T-helper 1 cell (primary cell): ENCODE measurements at regions not wholly inside any gene's neighbourhood (a gene's known extent, or its start where the extent isn't known, plus 50 kb on each side); places are given as distances from the start of the nearest gene placed in this dataset.
"Not testable (repeated sequence)": the region's sequence is repeated elsewhere in the genome, so short reads cannot be mapped to it uniquely, and the experiment has no call there.

Experiments
- DNase-seq, 5 donors: peaks; one replicate each; pipeline ENCODE4 v3.0.0-alpha.2; 2012 to 2020

DNA sequence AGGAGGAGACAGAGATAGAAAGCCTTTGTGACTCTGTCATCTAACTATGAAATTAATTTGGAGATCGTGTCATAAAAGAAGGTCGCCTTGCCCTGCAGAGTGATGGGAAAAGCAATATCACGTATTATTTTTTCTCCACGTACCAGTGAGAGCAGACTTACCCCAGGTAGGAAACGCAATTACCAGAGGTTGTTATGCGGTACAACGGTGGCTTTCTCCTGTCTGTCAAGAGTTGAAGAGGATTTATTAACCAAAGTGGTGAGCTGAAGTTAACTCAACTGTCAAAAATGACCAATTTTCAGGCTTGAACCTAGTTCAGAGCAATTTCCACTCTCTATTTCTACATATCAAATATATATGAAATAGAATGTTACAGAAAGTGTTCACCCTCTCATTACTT is 282.6 kb upstream of the PFKP start:
- no peak for DNase-seq

DNA sequence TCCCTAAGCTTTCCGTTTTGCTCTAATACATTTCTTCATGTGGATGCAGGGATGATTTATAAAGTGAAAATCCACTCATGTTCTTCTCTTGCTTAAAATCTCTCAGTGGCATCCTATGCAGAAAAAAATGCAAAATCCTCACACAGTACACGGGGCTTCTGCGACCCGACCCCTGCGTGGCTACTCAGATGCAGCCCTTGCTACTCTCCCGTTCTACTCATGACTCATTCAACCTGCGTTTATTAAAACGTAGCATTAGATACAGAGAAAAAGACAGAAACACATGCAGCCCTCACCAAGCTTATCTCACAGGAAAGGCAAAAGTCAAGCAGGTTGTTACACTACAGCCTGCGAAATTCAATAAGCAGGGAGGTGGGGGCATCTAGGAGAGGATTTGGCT is 284.4 kb upstream of the PFKP start:
- no peak for DNase-seq

DNA sequence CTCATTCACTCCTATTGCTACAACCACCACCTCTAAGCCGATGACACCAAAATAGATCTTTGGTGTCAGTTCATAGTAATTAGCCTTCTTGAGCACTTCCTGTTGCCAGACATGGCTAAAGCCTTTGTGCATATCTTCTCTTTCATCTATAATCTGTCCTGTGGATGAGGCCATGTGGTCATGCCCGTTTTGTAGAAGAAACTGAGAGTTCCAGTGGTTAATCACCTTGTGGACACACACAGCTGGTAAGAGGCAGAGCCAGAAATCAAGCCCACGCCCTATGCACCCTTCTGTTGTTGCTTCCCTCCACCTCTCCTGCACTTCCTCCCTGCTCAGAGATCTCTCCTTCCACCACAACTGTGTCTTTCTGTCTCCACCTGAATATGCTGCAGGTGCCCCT is 285.1 kb upstream of the PFKP start:
- DNase-seq = no peak

DNA sequence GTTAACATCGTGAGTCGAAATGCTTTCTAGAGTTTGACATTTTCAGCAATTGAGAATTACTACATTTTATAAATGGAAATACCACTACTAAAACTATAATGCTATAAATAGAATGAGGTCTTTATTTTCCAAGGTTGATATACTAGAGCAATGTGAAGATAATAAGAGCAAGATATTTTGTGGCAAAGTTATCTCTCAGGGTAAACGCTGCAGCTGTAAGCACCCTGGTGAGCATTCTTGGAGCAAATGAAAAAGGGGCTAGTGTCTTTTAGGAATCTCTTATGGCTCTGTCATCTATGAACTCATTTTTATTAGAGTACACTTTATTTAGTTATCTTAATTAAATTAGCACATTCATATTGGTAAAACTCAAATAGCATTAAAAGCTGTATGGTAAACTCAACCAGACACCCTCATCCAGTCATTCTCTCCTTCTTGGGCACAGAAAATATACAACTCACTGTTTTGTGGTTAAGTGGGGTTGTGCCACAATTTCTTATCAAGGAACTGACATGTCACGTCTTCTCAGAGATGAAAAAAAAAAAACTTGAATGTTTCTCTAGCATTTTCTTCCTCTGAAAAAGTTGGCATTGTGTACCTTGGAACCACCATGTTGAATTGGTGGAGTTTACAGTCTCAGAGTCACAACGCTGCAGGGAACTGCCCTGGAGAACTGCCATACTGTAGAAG is 289.5 kb upstream of the PFKP start:
- no peak for DNase-seq

DNA sequence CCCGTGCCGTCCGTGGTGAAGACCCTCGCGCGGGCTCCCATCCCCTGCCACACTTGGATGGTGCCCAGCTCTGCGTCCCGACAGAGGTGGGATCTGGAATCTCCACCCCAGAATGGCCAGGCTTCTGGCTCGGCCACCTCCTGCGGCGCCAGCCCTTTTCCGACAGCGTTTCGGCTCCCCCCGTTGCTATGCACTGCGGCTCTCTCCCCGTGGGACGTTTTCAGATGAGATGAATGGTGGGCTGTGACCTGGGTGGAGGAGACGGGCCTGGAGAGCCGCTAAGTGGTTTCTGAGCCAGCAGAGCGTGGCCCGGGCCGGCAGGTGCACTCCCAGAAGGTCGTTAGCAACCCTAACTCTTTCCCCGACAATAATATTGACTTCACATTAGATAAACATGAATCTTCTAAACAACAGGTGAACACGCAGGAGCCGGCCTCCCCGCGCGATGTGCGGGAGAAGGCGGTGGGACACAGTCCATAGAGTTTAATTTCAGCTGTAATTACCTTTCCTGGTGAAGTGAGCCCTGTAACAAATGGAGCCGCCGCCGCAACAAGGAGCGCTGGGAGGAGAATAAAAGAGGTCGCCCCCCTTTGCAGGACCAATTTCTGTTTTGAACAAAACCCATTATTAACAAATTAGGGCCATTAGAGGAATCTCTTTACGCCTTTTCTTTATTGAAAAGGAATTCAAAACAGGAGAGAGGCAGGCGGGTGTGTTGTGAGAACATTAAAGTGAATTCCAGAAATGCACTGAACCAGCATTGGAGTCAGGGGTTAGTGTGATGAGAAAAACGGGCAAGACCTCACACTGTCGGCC is 294.3 kb upstream of the PFKP start:
- no peak for DNase-seq

DNA sequence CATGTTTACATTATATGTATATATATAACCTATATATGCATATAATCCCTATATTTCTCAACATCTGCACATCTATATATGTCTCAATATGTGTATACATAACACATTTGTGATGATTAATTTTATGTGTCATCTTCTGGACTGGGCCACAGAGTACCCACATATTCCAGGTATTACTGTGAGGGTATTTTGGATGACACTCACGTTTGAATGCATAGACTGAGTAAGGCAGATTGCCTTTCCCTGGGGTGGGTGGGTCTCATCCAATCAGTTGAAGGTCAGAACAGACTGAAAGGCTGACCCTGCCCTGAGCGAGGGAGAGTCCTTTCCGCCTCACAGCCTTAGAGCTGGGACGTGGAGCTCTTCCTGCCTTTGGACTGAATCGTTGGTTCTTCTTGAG is 295.2 kb upstream of the PFKP start:
- DNase-seq = no peak

DNA sequence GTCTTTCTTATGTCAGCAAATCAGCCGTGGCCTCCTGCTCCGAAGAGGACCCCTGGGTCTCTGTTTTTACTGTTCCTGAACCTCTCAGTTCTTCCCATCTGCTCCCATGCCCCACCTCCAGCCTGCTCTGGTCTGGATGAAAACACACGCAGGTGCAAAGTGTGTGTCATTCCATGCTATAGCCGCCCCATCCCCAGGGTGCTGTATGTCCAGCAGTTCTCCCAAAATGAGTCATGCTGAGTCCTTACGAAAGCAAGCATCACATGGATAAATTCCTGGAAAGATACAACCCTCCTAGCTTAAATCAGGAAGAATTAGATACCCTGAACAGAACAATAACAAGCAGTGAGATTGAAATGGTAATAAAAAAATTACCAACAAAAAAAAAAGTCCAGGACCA is 300.1 kb upstream of the PFKP start:
- DNase-seq = not testable (repeated sequence)

DNA sequence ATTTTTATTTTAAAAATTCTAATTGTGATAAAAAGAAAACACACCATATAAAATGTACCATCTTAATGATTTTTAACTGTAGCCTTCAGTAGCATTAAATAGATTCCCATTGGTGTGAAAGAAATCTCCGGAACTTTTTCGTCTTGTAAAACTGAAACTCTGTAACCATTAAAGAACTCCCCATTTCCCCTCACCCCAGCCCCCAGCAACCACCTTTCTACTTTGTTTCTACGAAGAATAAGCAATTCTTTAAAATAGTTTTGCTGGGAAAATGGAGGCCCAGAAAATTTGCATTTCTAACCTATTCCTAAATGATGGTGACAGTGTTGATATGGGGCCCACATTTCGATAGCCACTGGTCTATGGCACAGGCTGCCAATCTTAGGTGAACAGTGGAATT is 305.4 kb upstream of the PFKP start:
- no peak for DNase-seq

DNA sequence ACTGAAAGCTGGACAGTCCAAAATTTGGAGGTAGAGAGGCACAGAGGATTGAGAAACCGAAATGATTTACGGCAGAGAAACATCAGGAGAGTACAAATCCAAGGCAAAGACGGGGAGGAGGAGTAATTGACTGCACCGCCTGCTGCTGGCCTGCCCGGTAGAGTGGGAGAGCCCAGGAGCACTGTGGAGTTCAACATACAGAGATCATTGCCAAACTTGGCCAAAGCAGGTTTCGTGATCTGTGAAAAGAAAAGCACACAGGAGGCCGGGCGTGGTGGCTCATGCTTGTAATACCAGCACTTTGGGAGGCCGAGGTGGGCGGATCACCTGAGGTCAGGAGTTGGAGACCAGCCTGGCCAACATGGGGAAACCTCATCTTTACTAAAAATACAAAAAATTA is 306.0 kb upstream of the PFKP start:
- no peak for DNase-seq

DNA sequence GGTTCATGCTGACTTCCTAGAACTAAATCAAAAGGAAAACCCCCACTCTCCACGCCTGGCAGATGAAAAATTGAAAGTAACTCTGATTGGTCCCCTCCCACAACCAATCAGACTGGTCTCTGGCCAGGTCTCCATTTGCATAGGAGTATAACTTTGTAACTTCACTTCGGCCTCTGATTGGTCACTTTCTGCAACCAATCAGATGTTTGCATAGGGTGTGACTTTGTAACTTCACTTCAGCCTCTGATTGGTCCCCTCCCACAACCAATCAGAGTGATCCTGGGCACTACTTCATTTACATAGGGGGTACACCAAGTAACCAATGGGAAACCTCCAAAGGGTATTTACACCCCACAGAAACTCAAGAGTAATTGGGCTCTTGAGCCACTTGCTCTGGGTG is 306.6 kb upstream of the PFKP start:
- DNase-seq = no peak

DNA sequence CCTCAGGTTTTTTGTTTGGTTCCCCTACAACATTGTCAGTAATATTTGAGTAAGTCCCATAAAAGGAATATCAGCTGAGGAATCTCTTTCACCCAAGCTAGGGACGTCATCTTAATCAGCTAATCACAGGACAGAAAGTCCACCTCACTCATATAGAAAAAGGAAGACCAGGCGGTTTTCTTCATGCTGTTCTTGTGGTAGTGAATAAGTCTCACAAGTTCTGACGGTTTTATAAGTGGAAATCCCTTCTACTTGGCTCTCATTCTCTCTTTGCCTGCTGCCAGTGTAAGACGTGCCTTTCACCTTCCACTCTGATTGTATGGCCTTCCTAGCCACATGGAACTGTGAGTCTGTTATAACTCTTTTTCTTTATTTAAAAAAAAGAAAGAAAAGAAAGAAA is 308.1 kb upstream of the PFKP start:
- DNase-seq = peak in 1 of 5 donors; percentile 3

DNA sequence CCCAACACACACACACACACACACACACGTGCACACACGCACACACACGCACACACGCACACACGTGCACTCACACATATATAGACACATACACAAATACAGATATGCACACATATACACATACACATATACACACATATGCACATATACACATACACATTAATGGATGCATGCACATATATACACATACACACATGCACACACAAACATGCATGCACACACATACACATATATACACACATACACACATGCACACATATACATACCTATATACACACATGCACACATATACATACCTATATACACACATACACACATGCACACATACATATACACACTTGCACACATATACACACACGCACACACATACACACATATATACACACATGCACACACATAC is 312.4 kb upstream of the PFKP start:
- DNase-seq = no peak

DNA sequence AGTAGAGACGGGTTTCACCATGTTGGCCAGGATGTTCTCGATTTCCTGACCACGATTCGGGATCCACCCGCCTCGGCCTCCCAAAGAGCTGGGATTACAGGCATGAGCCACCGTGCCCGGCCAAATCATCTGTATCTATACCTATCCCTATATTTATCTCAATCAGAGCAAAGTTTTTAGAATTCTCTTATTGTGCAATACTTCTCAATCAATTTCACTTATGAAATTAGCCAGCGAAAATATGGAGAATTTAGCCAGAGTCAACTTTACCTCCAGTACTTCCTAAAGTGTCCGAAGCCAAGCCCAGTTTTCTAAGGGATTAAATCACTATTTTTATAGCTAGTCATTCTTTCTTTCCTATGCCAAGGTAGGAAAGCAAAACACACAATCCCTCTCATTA is 319.1 kb upstream of the PFKP start:
- no peak for DNase-seq

DNA sequence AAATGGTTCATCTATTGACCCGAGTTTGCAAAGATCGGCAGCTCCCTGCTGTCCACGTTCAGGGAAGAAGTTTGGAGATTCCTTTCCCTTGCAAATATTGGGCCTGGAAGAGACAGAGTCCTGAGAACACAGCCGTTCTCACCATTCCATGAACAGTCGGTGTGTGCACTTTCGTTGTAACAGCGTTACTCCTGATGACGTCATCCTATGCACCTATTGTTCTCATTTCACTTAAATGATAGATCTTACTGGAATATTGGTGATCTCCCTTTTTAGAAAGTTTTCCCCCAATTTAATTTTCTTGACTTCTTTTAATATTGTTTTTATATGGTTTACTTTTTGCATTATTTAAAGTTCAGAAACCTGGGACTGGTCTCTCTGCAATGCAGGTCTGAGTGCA is 320.7 kb upstream of the PFKP start:
- no peak for DNase-seq

DNA sequence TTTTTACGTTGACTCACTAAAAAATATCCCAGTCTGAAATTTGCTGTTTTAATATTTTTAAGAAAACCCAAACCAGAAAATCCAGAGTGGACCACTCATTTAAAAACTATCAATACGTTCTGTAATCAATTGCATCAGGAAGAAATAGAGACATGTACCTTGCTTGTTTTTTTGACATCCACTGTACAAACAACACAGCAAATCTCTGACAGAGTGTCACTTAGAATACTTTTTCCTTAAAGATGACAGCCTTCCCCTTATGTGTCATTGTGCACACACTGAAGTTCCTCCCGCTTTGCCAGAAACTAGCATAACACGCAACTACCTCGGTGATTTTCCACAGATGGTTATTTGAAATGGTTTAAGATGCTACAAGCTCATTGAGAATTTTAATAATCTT is 321.7 kb upstream of the PFKP start:
- DNase-seq = no peak

DNA sequence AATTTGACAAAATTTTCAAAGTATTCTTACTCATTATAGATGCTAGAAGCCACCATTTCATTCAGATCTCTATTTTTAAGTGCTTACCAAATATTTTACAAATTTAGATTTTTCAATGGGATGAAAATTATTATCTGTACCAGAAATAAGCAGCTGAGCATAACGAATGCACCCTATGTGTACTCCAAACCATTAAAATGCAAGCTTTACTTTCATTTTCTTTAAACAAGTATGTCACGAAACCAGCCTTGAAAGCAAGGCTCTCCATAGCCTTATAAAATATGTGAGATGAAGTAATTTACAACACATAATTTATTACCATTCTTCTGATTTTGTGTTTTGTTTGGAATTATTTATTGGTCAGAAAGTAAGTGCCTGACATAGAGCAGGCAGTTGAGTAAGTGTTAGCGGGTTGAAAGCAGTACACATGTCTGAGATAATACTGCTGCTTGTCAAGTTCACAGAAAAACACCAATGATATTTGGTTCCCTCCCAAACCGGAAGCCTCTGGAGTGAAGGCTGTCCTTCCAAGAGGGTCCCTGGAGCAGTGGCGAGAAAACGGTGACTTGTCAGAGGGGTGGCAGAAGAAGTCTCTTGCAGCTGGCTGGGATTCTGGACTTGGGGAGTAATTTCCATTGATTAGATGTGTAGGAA is 322.7 kb upstream of the PFKP start:
- no peak for DNase-seq

DNA sequence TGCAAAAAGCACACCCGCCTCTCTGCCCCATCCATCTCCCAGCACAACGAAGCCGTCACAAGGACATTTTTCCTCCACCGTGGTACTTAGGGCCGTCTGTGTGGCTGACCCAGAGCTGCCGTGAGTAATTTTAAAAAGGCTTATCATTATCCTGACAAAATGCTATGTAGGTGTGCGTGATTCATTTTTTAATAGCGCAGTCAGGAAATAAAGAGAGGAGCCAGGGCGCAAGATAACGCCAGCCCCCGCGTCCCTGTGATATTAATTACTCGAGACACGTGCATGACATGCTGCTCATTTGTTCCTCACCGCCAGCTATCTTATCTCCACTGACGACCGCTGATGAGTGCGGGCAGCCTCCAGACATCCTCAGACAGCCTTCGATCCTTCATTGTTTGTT is 332.7 kb upstream of the PFKP start:
- no peak for DNase-seq

DNA sequence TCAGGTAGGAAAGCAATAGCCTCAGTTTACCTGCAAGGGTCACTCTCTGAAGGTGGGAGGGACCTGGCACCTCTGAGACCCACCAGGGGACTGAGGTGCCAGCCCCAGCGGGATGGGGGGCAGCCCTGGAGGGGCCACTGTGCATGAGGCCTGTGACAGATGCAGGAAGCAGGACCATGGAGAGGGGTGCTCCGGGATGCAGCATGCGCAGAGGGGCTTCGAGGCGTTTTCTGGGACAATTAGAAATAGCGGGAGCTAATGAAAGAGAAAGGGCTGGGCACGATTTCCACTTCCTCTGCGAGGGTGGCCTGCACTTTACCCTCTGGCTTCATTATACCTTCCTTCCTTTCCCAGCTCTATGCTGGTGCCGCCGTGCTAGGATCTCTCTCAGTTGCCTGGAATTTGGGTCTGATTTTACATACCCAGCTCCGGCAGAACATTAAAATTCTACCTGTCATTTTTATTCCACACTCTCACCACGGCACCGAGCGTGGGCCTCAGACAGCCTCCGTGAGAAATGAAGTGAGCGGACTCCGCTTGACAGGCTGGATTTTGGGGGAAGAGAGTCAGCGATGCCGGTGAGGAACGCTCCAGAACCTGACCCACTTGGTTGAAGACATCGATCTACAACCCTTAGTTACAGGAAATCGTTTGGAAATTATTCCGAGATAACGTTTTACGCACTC is 333.9 kb upstream of the PFKP start:
- no peak for DNase-seq

DNA sequence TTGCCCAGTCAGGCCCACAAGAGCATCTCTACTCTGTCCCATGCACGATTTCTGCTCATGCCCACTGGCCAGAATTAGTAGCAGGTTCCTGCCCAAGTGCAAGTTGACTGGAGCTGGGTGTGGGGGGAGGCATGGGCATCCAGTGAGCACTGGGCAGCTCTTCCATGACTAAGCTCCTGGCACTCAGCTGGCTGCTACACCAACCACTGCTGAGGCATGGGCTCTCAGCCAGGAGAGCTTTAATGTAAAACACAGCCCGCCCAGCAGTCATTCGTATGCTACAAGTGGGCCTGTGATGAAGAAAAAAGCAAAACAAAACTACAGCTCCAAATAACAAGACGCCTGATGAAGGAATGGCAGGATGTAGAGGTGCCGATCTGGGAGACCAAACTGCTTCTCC is 335.4 kb upstream of the PFKP start:
- DNase-seq = no peak

DNA sequence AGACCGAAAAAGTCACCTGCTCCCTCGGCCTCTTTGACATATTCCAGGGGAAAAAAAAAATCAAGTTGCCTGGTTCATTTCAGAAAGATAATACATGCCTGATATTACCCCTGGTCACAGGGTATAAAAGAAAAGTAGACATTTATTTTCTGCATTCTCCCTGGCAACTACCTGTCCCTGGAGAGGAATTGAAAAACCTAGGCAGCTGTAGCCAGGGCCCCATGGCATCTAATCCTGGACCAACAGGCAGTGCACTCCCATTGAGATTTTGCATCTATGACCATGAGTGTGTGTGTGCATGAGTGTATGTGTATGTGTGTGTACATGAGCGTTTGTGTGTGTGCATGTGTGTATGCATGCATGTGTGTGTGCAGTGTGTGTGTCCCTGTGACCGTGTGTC is 338.2 kb upstream of the PFKP start:
- DNase-seq = no peak

DNA sequence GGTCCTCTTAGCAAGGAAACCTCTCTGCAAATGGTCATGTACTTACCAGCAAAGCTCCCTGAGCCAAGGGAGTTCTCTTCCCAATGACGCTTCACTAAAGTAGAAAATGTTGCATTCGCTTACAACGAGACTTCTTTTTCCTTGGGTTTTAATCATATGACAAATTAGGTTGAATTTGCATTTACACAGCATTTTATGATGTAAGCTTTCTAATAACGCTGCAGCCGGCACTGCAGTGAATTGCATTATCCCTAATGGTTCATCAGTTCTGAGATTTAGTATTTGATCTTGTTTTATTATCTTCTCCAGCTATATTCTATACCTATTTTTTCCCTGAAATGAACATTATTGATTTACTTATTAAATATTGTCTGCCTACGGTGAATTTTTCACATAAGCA is 339.3 kb upstream of the PFKP start:
- DNase-seq = no peak

DNA sequence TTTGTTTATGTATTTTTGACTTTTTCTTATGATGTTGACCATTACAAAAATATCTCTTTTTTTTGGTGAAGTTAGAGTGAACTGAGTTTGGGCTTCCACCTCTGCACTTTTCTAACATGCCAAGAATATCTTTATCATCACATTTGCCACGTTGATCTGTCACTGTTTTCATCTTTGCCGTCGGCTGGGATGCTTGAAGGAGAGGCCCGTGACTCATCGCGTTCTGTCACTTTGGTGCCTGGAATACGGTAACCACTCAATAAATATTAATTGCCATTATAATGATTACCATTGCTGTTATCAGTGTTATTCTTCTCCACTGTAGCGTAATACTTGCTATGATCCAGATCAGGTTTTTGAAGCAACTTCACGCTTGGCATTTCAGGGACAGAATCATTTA is 350.8 kb upstream of the PFKP start:
- DNase-seq = no peak

DNA sequence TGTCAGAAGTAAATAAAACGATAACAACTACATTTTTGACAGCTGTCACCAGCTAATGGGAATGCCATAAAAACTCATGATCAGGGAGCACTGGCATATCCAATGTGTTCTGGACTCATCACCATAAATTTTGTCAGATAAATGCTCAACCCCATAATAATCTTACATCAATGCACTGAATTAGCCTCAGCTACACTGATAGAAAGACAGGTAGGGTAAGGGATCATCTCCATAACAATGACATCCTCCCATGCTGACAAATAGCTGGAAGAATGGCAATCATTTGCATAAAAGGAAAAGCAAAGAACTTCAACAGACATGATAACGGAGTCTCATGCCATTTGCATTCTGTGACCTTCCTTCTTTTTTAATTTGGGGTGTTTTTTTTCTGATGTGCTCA is 352.8 kb upstream of the PFKP start:
- no peak for DNase-seq

DNA sequence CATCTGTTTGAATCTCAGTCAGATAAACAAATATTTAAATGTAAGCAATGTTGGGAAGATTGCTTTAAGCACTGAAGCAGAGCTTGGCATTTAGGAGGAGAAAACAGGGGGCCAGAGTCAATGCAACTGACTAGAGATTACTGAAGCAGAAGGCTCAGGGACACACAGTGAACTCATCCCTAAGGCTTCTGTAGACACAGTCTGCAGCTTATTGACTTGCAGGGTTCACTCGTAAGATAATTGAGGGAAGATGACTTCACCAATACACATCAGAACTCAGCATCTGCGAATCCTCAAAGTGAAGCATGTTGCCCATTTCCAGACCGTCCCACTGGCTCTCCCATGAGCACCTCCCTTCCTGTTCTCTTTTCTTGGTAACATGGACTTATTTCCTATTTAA is 363.4 kb upstream of the PFKP start:
- no peak for DNase-seq
